Stimulated activated naive CD8-positive, alpha-beta T cell treated with anti-CD3 and anti-CD28 coated beads, Interleukin-15, Interleukin-2, amounts not matched to agents 100 ng/mL and 50 ng/mL, for 24 hours (primary cell): ENCODE measurements at regions not wholly inside any gene's neighbourhood (a gene's known extent, or its start where the extent isn't known, plus 50 kb on each side); places are given as distances from the start of the nearest gene placed in this dataset.
"Not testable (repeated sequence)": the region's sequence is repeated elsewhere in the genome, so short reads cannot be mapped to it uniquely, and the experiment has no call there.

ENCODE experiments used
- H3K27ac Mint-ChIP-seq: one replicate; pipeline ENCODE4 v1.8.0; 2021; ENCODE audit warnings: mild to moderate bottlenecking, mixed read lengths
- H3K27me3 Mint-ChIP-seq: one replicate; pipeline ENCODE4 v1.8.0; 2021; ENCODE audit warnings: mixed read lengths
- H3K36me3 Mint-ChIP-seq: one replicate; pipeline ENCODE4 v1.8.0; 2021; ENCODE audit warnings: low read depth, mixed read lengths
- H3K4me1 Mint-ChIP-seq: one replicate; pipeline ENCODE4 v1.8.0; 2021; ENCODE audit warnings: low read depth, mixed read lengths
- H3K4me3 Mint-ChIP-seq: one replicate; pipeline ENCODE4 v1.8.0; 2021; ENCODE audit warnings: mild to moderate bottlenecking, mixed read lengths
- H3K9me3 Mint-ChIP-seq: one replicate; pipeline ENCODE4 v1.8.0; 2021; ENCODE audit warnings: mixed read lengths

DNA sequence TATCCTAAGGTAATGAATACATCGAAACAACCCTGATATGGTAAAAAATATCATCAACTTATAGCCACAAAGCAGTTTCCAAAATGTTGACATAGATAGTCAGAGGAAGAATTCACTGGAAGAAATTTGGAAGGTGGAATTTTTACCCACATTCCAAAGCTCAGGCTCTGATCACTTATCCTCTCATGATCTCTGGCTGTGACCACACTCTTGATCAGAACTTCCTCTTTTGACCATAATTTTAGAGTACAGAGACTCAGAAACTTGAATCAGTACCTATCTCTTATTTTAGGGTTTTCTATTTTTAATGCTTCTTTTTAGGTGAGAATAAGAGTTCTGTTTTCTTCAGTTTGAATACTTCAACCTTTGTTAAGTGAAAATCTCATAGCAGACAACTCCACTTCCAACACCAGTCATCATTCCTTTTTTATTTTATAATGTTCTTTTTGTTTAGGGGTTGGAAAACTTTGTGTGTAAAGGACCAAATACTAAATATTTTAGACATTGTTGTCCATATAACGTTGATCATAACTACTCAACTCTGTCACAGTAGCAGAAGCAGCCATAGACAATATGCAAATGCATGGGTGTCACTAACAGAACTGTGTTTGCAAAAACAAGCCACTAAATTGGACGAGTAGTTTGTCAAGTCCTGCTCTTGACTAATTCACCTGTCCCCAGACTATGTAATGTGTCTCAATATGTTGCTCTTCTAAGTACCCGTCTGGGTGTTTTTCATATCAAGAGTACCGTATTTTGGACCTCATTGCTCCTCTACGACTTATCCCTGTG is 891.6 kb upstream of the CRIM1 start:
- H3K27me3 Mint-ChIP-seq: no peaks in the 10 kb centered on the region
- H3K4me1 Mint-ChIP-seq: no peaks in the 10 kb centered on the region
- H3K4me3 Mint-ChIP-seq: no peak overlapping the region
- H3K27ac Mint-ChIP-seq: no peak overlapping the region
- no peaks in the 10 kb centered on the region for H3K9me3 Mint-ChIP-seq
- H3K36me3 Mint-ChIP-seq: no peaks in the 10 kb centered on the region

DNA sequence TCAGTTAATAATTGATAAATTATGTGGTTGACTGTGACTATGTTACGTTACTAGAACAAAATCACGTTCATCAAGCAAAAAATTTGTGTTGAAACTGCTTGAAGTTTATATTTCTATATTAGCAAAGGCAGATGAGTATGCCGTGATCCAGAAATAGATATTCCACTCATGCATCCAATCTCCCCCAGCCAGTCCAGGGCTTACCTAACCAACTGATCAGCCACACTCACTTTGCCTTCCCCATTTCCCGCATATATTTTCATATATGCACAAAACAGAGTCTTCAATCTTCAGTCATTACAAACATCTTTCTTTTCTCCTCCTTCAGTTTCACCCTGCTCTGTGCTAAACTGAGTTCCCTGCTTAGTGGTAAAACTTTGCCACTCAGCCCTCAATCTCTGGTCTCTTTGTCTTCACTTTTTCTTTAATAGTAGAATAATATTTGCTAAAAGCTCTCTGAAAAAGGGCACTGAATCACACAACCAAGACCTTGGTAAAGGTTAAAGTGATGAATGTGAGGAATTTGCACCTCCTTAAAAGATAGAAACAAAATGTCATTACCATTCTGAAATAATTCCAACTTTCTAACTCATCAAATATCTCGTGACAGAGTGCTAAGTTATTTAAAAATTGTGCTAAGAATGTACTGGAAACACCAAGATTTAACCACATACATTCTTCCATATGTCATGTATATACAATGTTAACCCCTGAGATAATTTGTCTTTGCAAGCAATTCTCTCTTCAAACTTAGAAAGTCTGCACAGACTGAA is 893.2 kb upstream of the CRIM1 start:
- Mint-ChIP-seq H3K27ac (no peak overlapping the region), H3K36me3 (no peaks in the 10 kb centered on the region), H3K27me3 (no peaks in the 10 kb centered on the region), H3K4me3 (no peak overlapping the region), H3K4me1 (no peaks in the 10 kb centered on the region), H3K9me3 (no peaks in the 10 kb centered on the region)

DNA sequence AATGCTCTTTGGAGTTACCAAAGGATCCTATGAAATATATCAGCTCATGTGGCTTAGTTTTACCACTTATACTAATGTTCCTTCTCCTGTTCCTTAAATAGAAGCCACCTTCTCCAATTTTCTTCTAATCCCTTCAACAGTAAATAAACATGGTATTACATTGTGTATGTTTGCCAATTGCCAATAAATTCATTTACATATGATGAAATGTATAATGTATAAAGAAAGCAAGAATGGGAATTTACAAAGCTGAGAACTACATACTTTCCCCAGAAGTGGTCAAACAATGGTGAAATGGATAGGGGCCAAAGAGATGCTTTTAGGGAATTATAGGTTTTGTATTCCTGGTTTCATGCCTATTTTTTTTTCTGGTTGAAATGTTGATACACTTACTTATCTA is 894.2 kb upstream of the CRIM1 start:
- Mint-ChIP-seq H3K27ac (no peak overlapping the region), H3K36me3 (no peaks in the 10 kb centered on the region)

DNA sequence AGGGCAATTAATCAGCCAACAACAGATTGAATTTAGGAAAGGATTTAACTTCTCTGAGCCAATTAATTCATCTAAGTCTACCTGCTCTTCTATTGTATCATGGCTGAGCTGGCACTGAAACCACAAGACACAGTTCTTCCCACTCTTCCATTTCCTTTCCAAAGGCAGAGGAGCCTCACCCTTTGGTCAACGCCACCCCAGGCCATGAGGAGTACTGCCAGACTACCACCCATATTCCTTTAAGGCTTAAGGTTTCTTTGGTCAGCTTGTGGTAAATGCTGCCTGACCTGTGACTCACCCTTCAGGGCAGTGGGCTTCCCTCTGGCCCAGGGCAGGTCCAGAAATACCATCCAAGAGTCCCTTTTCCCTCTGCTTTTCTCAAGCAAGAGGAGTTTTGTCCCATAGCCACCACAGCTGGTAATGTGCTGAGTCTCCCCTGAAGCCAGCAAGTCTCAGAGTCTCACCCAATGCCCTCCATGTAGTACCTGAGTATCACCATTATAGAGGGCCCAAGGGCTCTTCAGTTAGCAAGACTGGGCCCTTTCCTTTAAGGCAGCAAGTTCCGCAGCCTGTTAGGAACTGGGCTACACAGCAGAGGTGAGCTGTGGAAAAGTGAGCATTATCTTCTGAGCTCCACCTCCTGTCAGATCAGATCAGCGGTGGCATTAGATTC is 900.5 kb upstream of the CRIM1 start:
- no peaks in the 10 kb centered on the region for H3K27me3 Mint-ChIP-seq
- H3K4me1 Mint-ChIP-seq: no peaks in the 10 kb centered on the region
- no peaks in the 10 kb centered on the region for H3K9me3 Mint-ChIP-seq
- H3K4me3 Mint-ChIP-seq: no peak overlapping the region
- no peaks in the 10 kb centered on the region for H3K36me3 Mint-ChIP-seq
- no peak overlapping the region for H3K27ac Mint-ChIP-seq

More for the DNA sequence above, 894.2 kb upstream of the CRIM1 start:
- H3K27me3 Mint-ChIP-seq: no peaks in the 10 kb centered on the region
- H3K9me3 Mint-ChIP-seq: no peaks in the 10 kb centered on the region
- no peaks in the 10 kb centered on the region for H3K4me1 Mint-ChIP-seq
- no peak overlapping the region for H3K4me3 Mint-ChIP-seq

- Mint-ChIP-seq H3K4me3 (no peak overlapping the region), H3K9me3 (no peaks in the 10 kb centered on the region), H3K27ac (no peak overlapping the region), H3K27me3 (no peaks in the 10 kb centered on the region), H3K36me3 (no peaks in the 10 kb centered on the region), H3K4me1 (no peaks in the 10 kb centered on the region)
These were observed 907.8 kb upstream of the CRIM1 start for GRCh38 chr2:35447821-35448220.

- no peaks in the 10 kb centered on the region for H3K4me1 Mint-ChIP-seq
- no peak overlapping the region for H3K27ac Mint-ChIP-seq
- no peaks in the 10 kb centered on the region for H3K36me3 Mint-ChIP-seq
- H3K27me3 Mint-ChIP-seq: no peaks in the 10 kb centered on the region
- H3K9me3 Mint-ChIP-seq: no peaks in the 10 kb centered on the region
- no peak overlapping the region for H3K4me3 Mint-ChIP-seq
These were observed 908.4 kb upstream of the CRIM1 start for GRCh38 chr2:35447215-35447614.

GRCh38 chr2:35443087-35443486 is 912.5 kb upstream of the CRIM1 start:
- no peaks in the 10 kb centered on the region for H3K9me3 Mint-ChIP-seq
- no peaks in the 10 kb centered on the region for H3K27me3 Mint-ChIP-seq
- no peak overlapping the region for H3K4me3 Mint-ChIP-seq
- H3K36me3 Mint-ChIP-seq: no peaks in the 10 kb centered on the region
- H3K4me1 Mint-ChIP-seq: no peaks in the 10 kb centered on the region
- H3K27ac Mint-ChIP-seq: no peak overlapping the region

DNA sequence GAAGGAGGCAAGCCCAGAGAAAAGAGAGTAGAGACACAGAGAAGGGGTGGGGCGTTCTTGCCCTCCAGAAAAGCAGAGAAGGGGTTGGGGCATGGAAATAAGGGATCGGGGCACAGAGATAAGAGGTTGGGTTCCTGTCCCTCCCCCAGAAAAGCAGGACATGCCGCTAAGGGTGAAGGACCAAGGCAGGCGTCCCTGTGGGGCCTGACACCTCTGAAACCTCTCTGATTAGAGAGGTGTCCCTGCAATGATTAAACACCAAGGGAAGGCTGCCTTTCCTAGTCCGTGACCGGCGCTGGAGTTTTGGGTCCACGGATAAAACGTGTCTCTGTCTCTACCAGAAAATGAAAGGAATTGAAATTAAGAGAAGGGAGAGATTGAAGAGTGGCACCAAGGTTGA is 914.0 kb upstream of the CRIM1 start:
- H3K4me1 Mint-ChIP-seq, H3K9me3 Mint-ChIP-seq, H3K27me3 Mint-ChIP-seq, H3K27ac Mint-ChIP-seq, H3K36me3 Mint-ChIP-seq, H3K4me3 Mint-ChIP-seq: not testable (repeated sequence)

- H3K4me3 Mint-ChIP-seq, H3K9me3 Mint-ChIP-seq, H3K27ac Mint-ChIP-seq, H3K4me1 Mint-ChIP-seq, H3K36me3 Mint-ChIP-seq, H3K27me3 Mint-ChIP-seq: not testable (repeated sequence)
These were observed 915.3 kb upstream of the CRIM1 start for GRCh38 chr2:35440308-35440707.

DNA sequence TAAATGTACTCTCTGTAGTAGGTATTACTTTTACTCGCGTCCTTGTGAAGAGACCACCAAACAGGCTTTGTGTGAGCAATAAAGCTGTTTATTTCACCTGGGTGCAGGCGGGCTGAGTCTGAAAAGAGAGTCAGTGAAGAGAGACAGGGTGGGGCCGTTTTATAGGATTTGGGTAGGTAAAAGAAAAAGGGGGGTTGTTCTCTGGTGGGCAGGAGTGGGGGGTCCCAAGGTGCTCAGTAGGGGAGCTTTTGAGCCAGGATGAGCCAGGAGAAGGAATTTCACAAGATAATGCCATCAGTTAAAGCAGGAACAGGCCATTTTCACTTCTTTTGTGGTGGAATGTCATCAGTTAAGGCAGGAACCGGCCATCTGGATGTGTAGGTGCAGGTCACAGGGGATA is 918.7 kb upstream of the CRIM1 start:
- H3K4me1 Mint-ChIP-seq, H3K27me3 Mint-ChIP-seq, H3K4me3 Mint-ChIP-seq, H3K9me3 Mint-ChIP-seq, H3K27ac Mint-ChIP-seq, H3K36me3 Mint-ChIP-seq: not testable (repeated sequence)

DNA sequence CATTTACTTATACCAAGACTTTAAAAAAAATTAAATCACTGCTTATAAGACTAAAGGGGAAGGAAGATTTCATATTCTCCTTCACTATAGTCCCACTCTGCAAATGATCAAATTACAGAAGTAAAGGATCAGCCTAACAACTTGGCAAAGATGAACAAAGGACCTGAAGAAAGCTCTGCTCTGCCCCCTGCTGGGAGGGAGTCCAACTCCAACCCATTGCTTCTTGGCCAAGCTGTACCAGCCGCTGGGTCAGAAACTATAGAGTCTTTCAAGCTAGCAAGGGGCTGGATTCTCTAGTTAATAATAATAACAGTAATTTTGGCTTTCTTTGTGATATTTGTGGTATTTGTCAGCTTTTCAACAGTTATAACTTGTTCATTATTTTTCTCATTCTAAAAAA is 927.0 kb upstream of the CRIM1 start:
- Mint-ChIP-seq H3K9me3 (peaks cover 4% of the 10 kb centered on the region), H3K27me3 (no peaks in the 10 kb centered on the region), H3K27ac (no peak overlapping the region), H3K4me1 (no peaks in the 10 kb centered on the region), H3K4me3 (no peak overlapping the region), H3K36me3 (no peaks in the 10 kb centered on the region)

DNA sequence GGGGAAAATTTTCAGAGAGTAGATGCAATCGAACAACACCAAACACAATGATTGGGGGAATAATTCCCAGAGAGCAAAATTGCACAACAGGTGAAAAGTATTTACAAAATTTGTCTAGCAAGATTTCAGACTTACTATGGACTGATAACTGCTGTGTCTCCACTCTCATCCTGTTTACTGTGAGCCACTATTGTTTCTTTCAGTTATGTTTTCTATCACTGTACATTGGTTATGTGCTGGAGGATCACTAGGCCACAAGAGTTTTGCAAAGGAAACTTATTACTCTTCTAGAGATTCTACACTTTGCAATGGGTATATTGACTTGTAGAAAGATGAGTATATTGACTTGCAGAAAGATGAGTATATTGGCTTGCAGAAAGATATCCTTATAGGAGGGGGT is 934.1 kb upstream of the CRIM1 start:
- H3K4me1 Mint-ChIP-seq: no peaks in the 10 kb centered on the region
- no peaks in the 10 kb centered on the region for H3K36me3 Mint-ChIP-seq
- H3K9me3 Mint-ChIP-seq: peaks cover 11% of the 10 kb centered on the region
- no peak overlapping the region for H3K4me3 Mint-ChIP-seq
- H3K27me3 Mint-ChIP-seq: no peaks in the 10 kb centered on the region
- no peak overlapping the region for H3K27ac Mint-ChIP-seq

GRCh38 chr2:35417293-35417692 is 938.3 kb upstream of the CRIM1 start:
- H3K9me3 Mint-ChIP-seq: peaks cover 4% of the 10 kb centered on the region
- H3K4me1 Mint-ChIP-seq: no peaks in the 10 kb centered on the region
- no peak overlapping the region for H3K4me3 Mint-ChIP-seq
- no peaks in the 10 kb centered on the region for H3K36me3 Mint-ChIP-seq
- H3K27ac Mint-ChIP-seq: no peak overlapping the region
- H3K27me3 Mint-ChIP-seq: no peaks in the 10 kb centered on the region

GRCh38 chr2:35416391-35417140 is 939.0 kb upstream of the CRIM1 start:
- Mint-ChIP-seq H3K9me3 (peaks cover 4% of the 10 kb centered on the region), H3K36me3 (no peaks in the 10 kb centered on the region), H3K4me3 (no peak overlapping the region), H3K4me1 (no peaks in the 10 kb centered on the region), H3K27ac (no peak overlapping the region), H3K27me3 (no peaks in the 10 kb centered on the region)

- H3K27me3 Mint-ChIP-seq: no peaks in the 10 kb centered on the region
- H3K4me3 Mint-ChIP-seq: no peak overlapping the region
- no peaks in the 10 kb centered on the region for H3K4me1 Mint-ChIP-seq
- H3K36me3 Mint-ChIP-seq: no peaks in the 10 kb centered on the region
- peaks cover under 1% of the 10 kb centered on the region for H3K9me3 Mint-ChIP-seq
- H3K27ac Mint-ChIP-seq: no peak overlapping the region
These were observed 939.6 kb upstream of the CRIM1 start for GRCh38 chr2:35415942-35416341.
